ENCODE measurements at regions not wholly inside any gene's neighbourhood (a gene's known extent, or its start where the extent isn't known, plus 50 kb on each side); places are given as distances from the start of the nearest gene placed in this dataset.

DNA sequence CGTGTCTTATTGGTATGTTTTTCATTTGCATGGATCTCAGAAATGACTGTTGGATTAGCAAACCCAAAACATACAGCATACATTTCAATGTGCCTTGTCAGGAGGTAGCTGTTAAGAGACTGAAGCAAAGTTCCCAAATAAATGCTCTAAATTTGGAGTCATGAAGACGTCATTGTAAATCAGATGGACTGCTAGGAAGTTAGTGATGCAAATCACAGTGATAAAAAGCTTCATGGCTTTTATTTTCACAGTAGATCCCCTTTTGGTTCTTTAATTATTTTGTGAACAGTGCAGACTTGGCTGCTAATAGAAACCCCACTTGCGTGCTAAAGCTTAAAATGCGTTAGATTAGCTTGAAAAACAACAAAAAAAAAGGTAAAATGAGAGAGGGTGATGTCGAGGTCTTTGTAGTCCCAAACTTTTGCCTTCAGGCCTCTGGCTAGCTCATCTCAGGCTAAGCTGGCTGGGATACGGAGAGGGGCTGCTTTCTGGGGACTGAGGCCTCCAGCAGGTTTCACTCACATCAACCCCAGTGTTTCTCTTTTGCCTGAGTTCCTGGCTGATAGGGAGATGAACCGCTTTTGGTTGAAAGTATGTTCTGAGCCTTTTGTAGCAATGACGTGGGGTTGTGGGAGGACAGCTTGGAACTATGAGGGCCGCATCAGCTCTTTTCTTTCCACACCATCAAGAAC, 107.1 kb upstream of the CDCA7L start (continued):
- no peak for TF ChIP-seq CHD7 (IDR thresholded peaks at IDR 0.05; ENCODE audit: insufficient replicate concordance, low read length)
- no peak for TF ChIP-seq EZH2 (IDR thresholded peaks at IDR 0.05; ENCODE audit: low read depth, low read length, severe bottlenecking)
- TF ChIP-seq BCL11A (IDR thresholded peaks at IDR 0.05; ENCODE audit: low read depth in 2 of 2, low read length in 2 of 2), result no peak
- TF ChIP-seq RAD21 (IDR thresholded peaks at IDR 0.05 in 1 of 2, conservative IDR thresholded peaks at IDR 0.05 in 1 of 2; ENCODE audit: low read depth in 2 of 2, low read length in 2 of 2), result no peak
- no peak for TF ChIP-seq HDAC6 (IDR thresholded peaks at IDR 0.05; ENCODE audit: low read depth, low read length)
- no peak for TF ChIP-seq SIRT6 (IDR thresholded peaks at IDR 0.05; ENCODE audit: low read length)
- no peak for TF ChIP-seq KDM1A (IDR thresholded peaks at IDR 0.05; ENCODE audit: borderline replicate concordance, low read length)

Data from H1 (cell line).